Gastroesophageal sphincter (tissue), 4 donors: ENCODE measurements at regions not wholly inside any gene's neighbourhood (a gene's known extent, or its start where the extent isn't known, plus 50 kb on each side); places are given as distances from the start of the nearest gene placed in this dataset.
A peak's percentile ranks its signal among the peaks of the same experiment; 100 is the strongest.

Experiments
- ATAC-seq: fragments of 150-250 bp; one replicate; pipeline ENCODE4 v1.9.1; 2016; ENCODE audit warnings: mild to moderate bottlenecking, moderate library complexity
- H3K27ac ChIP-seq, 4 donors: fragments of 200-600 bp; sonication (generic) in 3 of 4; 1 replicate in 3 of 4; 2 replicates in 1 of 4; pipeline ENCODE4 v1.5.1; 2016 to 2019
- H3K27me3 ChIP-seq: fragments of 200-600 bp; sonication (generic); one replicate; pipeline ENCODE4 v1.5.1; 2019
- H3K36me3 ChIP-seq, 2 donors: fragments of 200-600 bp; sonication (generic); one replicate each; pipeline ENCODE4 v1.5.1; 2019; ENCODE audit warnings: control low read depth in 1 of 2
- H3K4me1 ChIP-seq, 3 donors: fragments of 200-600 bp; sonication (generic); 1 replicate in 2 of 3; 2 replicates in 1 of 3; pipeline ENCODE4 v1.5.1; 2016 to 2019; ENCODE audit warnings: control low read depth in 2 of 3
- H3K4me3 ChIP-seq, 2 donors: fragments of 200-600 bp; sonication (generic); one replicate each; pipeline ENCODE4 v1.5.1; 2019; ENCODE audit warnings: mild to moderate bottlenecking in 1 of 2, moderate library complexity in 1 of 2
- H3K9me3 ChIP-seq, 3 donors: fragments of 200-600 bp; sonication (generic); one replicate each; pipeline ENCODE4 v1.5.1; 2017 to 2019; ENCODE audit warnings: control low read depth in 2 of 3
- CTCF ChIP-seq, 4 experiments: fragments of 200-600 bp in 2 of 4; fragments of 450-650 bp in 2 of 4; sonication (generic) in 1 of 4; IDR thresholded peaks; one replicate each; pipeline ENCODE4 v1.5.1; 2017 to 2019; ENCODE audit warnings: antibody characterized with exemption in 4 of 4, mild to moderate bottlenecking in 2 of 4, moderate library complexity in 2 of 4
- EP300 ChIP-seq: sonication (generic); formaldehyde crosslinking; IDR thresholded peaks from one replicate; pipeline ENCODE4 v1.6.1; 2017; ENCODE audit warnings: antibody characterized with exemption, mild to moderate bottlenecking
- POLR2A ChIP-seq, 2 donors: fragments of 450-650 bp; IDR thresholded peaks; one replicate each; pipeline ENCODE4 v1.6.1; 2017; ENCODE audit warnings: antibody characterized with exemption in 2 of 2, mild to moderate bottlenecking in 2 of 2, moderate library complexity in 1 of 2
- POLR2AphosphoS5 ChIP-seq: sonication (generic); formaldehyde crosslinking; IDR thresholded peaks from one replicate; pipeline ENCODE4 v1.6.1; 2017; ENCODE audit warnings: antibody characterized with exemption
- WGBS, 2 donors: methylation state at CpG; one replicate each; pipeline ENCODE4 v1.1.5; 2018; ENCODE audit warnings: low coverage in 1 of 2; 5-methylcytosine and 5-hydroxymethylcytosine counted together

GRCh38 chr2:12484536-12485115 lies 232.1 kb upstream of the TRIB2 start:
- ATAC-seq = no peak
- no peaks in the 10 kb centered on the region for H3K9me3 ChIP-seq
- 35 to 64% methylated on average over 1 to 2 of the region's 3 CpGs for WGBS, 2 donors
- H3K4me3 ChIP-seq = no peak overlapping the region
- no peak for TF ChIP-seq POLR2AphosphoS5
- TF ChIP-seq CTCF (IDR thresholded peaks at IDR 0.05) = no peak
- TF ChIP-seq EP300 = no peak
- TF ChIP-seq POLR2A (IDR thresholded peaks at IDR 0.05) = no peak
- no peak overlapping the region for H3K27ac ChIP-seq
- no peaks in the 10 kb centered on the region for H3K27me3 ChIP-seq
- no peaks in the 10 kb centered on the region for H3K36me3 ChIP-seq
- peaks cover 0 to 20% (median 0%) of the 10 kb centered on the region in 3 donors for H3K4me1 ChIP-seq

- ATAC-seq = no peak
These were observed 230.3 kb upstream of the TRIB2 start for GRCh38 chr2:12486205-12487118.

DNA sequence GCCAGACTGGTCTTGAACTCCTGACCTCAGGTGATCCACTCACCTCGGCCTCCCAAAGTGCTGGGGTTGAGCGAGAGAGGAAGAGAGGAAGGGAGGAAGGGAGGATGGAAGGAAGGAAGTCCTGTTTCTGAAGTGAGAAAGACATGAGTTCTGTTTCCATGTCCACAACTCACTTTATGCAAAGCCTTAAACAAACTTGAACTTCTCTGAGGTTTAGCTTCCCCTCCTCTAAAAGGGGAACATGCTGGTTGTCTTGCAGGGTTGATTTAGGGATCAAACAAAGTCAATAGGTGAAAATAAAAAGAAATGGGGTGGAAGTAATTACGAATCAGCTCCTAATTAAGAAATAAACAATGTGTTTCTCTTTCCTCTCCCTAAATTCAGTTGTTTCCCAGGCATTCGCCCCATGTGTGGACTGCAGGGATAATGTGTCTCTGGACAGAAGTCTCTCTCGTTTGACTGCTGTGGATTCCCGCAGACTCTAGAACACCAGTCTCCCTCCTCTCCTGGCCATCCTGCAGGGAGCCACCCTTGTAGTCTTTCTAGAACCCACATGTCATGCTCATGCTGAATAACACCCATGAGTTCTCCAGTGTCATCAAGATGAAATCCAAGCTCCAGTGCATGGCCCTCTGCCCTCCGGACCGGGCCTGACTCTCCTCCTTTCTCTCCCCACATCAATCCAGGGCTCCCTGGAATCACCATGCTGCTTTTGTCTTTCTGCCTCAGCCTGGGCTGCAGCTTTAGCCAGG lies 229.3 kb upstream of the TRIB2 start:
- Histone ChIP-seq H3K27me3 (no peaks in the 10 kb centered on the region), H3K27ac (no peak overlapping the region), H3K36me3 (no peaks in the 10 kb centered on the region), H3K4me3 (no peak overlapping the region), H3K4me1 (peaks cover 0 to 20% (median 0%) of the 10 kb centered on the region in 3 donors), H3K9me3 (no peaks in the 10 kb centered on the region)
- ATAC-seq = no peak
- TF ChIP-seq EP300 (no peak), CTCF (IDR thresholded peaks at IDR 0.05) (no peak), POLR2A (IDR thresholded peaks at IDR 0.05) (no peak), POLR2AphosphoS5 (no peak)
- 85 to 93% methylated on average over 6 to 8 of the region's 8 CpGs for WGBS, 2 donors

More at GRCh38 chr2:12486205-12487118, 230.3 kb upstream of the TRIB2 start:
- Histone ChIP-seq H3K27ac (peak overlapping the region in 1 of 4 donors; percentile 7), H3K36me3 (no peaks in the 10 kb centered on the region), H3K27me3 (no peaks in the 10 kb centered on the region), H3K4me1 (peaks cover 0 to 20% (median 0%) of the 10 kb centered on the region in 3 donors), H3K9me3 (no peaks in the 10 kb centered on the region), H3K4me3 (no peak overlapping the region)
- TF ChIP-seq EP300 = no peak
- TF ChIP-seq CTCF (IDR thresholded peaks at IDR 0.05) = no peak
- TF ChIP-seq POLR2A (IDR thresholded peaks at IDR 0.05) = no peak
- TF ChIP-seq POLR2AphosphoS5 = no peak
- WGBS, 2 donors = 38 to 60% methylated on average over 7 to 9 of the region's 9 CpGs

- Histone ChIP-seq H3K9me3 (no peaks in the 10 kb centered on the region), H3K4me1 (peaks cover 0 to 20% (median 0%) of the 10 kb centered on the region in 3 donors), H3K36me3 (no peaks in the 10 kb centered on the region), H3K27ac (no peak overlapping the region), H3K27me3 (no peaks in the 10 kb centered on the region), H3K4me3 (no peak overlapping the region)
- TF ChIP-seq CTCF (IDR thresholded peaks at IDR 0.05) (no peak), POLR2A (IDR thresholded peaks at IDR 0.05) (no peak), POLR2AphosphoS5 (no peak), EP300 (no peak)
- ATAC-seq = no peak
- WGBS, 2 donors = 73 to 76% methylated on average over 9 to 10 of the region's 12 CpGs
These were observed 228.1 kb upstream of the TRIB2 start for GRCh38 chr2:12488352-12489318.
